Panc1 (cell line): ENCODE measurements at regions not wholly inside any gene's neighbourhood (a gene's known extent, or its start where the extent isn't known, plus 50 kb on each side); places are given as distances from the start of the nearest gene placed in this dataset.

ENCODE experiments used
- POLR2AphosphoS5 ChIP-seq: IDR thresholded peaks from 2 replicates; pipeline ENCODE4 v1.6.1; 2012; ENCODE audit warnings: mild to moderate bottlenecking, low read depth, low read length, moderate library complexity
- TF ChIP-seq, protein P1 (sequence below): fragments of 450-650 bp; IDR thresholded peaks from 2 replicates; pipeline ENCODE4 v1.5.1; 2017; ENCODE audit warnings: mild to moderate bottlenecking
- TF ChIP-seq, protein P2 (sequence below), 2 experiments: IDR thresholded peaks; 2 replicates each; pipeline ENCODE4 v1.6.1; 2011 to 2012; ENCODE audit warnings: low read depth in 2 of 2, control low read depth in 1 of 2, low read length in 1 of 2, mild to moderate bottlenecking in 1 of 2, moderate library complexity in 1 of 2; ENCODE audit not compliant: insufficient read depth in 1 of 2

DNA sequence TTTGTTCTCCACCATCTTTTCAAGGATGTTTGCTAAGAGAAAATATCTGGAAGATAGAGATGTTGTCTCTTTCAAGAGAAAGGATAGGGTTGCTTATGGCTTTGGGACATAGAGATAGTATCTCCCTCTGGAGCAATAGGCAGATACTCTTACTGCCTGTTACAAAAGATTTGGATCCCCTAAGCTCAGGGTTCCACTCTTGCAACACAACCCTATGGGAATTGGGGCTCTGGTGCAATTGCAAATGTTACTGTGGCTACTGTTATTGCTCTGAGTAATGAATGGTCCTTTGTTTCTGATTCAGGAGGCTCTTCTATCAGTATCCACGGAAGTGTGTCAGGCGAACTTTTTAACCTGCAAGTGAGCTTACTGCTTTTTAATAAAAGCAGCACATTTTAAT, 88.8 kb downstream of the GPR85 start:
- TF ChIP-seq, protein P1, sequence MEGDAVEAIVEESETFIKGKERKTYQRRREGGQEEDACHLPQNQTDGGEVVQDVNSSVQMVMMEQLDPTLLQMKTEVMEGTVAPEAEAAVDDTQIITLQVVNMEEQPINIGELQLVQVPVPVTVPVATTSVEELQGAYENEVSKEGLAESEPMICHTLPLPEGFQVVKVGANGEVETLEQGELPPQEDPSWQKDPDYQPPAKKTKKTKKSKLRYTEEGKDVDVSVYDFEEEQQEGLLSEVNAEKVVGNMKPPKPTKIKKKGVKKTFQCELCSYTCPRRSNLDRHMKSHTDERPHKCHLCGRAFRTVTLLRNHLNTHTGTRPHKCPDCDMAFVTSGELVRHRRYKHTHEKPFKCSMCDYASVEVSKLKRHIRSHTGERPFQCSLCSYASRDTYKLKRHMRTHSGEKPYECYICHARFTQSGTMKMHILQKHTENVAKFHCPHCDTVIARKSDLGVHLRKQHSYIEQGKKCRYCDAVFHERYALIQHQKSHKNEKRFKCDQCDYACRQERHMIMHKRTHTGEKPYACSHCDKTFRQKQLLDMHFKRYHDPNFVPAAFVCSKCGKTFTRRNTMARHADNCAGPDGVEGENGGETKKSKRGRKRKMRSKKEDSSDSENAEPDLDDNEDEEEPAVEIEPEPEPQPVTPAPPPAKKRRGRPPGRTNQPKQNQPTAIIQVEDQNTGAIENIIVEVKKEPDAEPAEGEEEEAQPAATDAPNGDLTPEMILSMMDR = no peak
- no peak for TF ChIP-seq POLR2AphosphoS5
- TF ChIP-seq, protein P2, sequence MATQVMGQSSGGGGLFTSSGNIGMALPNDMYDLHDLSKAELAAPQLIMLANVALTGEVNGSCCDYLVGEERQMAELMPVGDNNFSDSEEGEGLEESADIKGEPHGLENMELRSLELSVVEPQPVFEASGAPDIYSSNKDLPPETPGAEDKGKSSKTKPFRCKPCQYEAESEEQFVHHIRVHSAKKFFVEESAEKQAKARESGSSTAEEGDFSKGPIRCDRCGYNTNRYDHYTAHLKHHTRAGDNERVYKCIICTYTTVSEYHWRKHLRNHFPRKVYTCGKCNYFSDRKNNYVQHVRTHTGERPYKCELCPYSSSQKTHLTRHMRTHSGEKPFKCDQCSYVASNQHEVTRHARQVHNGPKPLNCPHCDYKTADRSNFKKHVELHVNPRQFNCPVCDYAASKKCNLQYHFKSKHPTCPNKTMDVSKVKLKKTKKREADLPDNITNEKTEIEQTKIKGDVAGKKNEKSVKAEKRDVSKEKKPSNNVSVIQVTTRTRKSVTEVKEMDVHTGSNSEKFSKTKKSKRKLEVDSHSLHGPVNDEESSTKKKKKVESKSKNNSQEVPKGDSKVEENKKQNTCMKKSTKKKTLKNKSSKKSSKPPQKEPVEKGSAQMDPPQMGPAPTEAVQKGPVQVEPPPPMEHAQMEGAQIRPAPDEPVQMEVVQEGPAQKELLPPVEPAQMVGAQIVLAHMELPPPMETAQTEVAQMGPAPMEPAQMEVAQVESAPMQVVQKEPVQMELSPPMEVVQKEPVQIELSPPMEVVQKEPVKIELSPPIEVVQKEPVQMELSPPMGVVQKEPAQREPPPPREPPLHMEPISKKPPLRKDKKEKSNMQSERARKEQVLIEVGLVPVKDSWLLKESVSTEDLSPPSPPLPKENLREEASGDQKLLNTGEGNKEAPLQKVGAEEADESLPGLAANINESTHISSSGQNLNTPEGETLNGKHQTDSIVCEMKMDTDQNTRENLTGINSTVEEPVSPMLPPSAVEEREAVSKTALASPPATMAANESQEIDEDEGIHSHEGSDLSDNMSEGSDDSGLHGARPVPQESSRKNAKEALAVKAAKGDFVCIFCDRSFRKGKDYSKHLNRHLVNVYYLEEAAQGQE (IDR thresholded peaks at IDR 0.05; ENCODE audit: insufficient read depth in 1 of 2, low read depth in 2 of 2, low read length in 1 of 2) = no peak
